Brain microvascular endothelial cell (primary cell): ENCODE measurements at regions not wholly inside any gene's neighbourhood (a gene's known extent, or its start where the extent isn't known, plus 50 kb on each side); places are given as distances from the start of the nearest gene placed in this dataset.

ENCODE experiments used
- DNase-seq: peaks from one replicate; pipeline ENCODE4 v3.0.0-alpha.2; 2020
- H3K27ac ChIP-seq: fragments of 250-450 bp; sonication (Bioruptor Pico); 2 replicates; pipeline ENCODE4 v1.5.1; 2020; ENCODE audit warnings: mild to moderate bottlenecking, moderate library complexity
- H3K27me3 ChIP-seq: fragments of 250-450 bp; sonication (Bioruptor Pico); replicated peaks from 2 replicates; pipeline ENCODE4 v1.5.1; 2020; ENCODE audit warnings: mild to moderate bottlenecking
- H3K36me3 ChIP-seq: fragments of 250-450 bp; sonication (Bioruptor Pico); replicated peaks from 2 replicates; pipeline ENCODE4 v1.5.1; 2020; ENCODE audit warnings: mild to moderate bottlenecking
- H3K4me3 ChIP-seq: 2 replicates; pipeline ENCODE4 v1.5.1; 2011; ENCODE audit warnings: low read depth, mild to moderate bottlenecking, control low read depth, low read length, moderate library complexity
- in situ Hi-C: cut with HindIII; loops from 2 replicates; pipeline ENCODE4 v1.10.0; 2017; ENCODE audit warnings: low sequenced_read_pairs, low pct_ligation_motif_present
- TF ChIP-seq, protein P1 (sequence below): IDR thresholded peaks from 2 replicates; pipeline ENCODE4 v1.5.1; 2011; ENCODE audit warnings: low read depth, mild to moderate bottlenecking, moderate library complexity, low read length, control low read depth, inconsistent platforms; ENCODE audit errors: missing control alignments

DNA sequence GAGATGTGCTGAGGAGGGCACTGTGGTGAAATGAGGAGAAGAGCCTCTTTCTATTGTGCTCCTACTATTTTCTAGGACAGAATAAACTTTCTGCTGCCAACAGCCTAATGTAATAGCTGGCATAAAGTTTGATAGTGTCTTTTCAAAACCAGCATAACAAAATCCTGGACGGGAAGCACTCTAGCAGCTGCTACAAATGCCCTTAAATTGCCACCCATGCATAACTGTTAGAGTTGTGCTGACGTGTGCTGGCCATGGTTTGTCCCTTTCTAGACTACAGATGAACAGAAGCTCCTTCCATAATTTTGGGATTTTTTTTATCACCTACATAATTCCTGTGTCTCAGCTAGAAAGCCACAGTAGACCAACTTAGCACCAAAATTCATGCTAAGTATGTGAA is 88.5 kb upstream of the DEPDC1 start:
- no peak overlapping the region for H3K27ac ChIP-seq
- TF ChIP-seq, protein P1, sequence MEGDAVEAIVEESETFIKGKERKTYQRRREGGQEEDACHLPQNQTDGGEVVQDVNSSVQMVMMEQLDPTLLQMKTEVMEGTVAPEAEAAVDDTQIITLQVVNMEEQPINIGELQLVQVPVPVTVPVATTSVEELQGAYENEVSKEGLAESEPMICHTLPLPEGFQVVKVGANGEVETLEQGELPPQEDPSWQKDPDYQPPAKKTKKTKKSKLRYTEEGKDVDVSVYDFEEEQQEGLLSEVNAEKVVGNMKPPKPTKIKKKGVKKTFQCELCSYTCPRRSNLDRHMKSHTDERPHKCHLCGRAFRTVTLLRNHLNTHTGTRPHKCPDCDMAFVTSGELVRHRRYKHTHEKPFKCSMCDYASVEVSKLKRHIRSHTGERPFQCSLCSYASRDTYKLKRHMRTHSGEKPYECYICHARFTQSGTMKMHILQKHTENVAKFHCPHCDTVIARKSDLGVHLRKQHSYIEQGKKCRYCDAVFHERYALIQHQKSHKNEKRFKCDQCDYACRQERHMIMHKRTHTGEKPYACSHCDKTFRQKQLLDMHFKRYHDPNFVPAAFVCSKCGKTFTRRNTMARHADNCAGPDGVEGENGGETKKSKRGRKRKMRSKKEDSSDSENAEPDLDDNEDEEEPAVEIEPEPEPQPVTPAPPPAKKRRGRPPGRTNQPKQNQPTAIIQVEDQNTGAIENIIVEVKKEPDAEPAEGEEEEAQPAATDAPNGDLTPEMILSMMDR, result no peak
- in situ Hi-C loops, result no loop called here
- DNase-seq, result no peak
- no peaks in the 10 kb centered on the region for H3K27me3 ChIP-seq
- H3K4me3 ChIP-seq, result no peak overlapping the region
- no peaks in the 10 kb centered on the region for H3K36me3 ChIP-seq

DNA sequence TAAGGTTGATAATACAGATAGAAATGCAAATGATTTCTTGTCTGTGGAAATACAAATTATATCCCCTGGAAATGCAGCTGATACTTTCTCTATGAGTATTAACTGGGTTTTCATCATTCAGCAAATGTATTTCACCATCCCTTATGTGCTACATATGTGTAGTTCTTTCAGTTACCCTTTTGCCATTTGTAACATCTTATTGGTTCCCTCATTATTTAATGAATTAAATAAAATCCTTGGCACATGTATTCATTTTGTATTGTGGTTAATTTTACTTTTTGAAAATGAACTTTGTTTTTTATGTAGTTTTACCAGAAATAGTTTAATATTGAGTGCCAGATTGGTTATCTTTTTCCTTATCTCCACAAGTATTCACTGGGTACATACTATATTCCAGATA is 89.9 kb upstream of the DEPDC1 start:
- Histone ChIP-seq H3K36me3 (no peaks in the 10 kb centered on the region), H3K27ac (no peak overlapping the region), H3K27me3 (no peaks in the 10 kb centered on the region), H3K4me3 (no peak overlapping the region)
- in situ Hi-C loops, result no loop called here
- TF ChIP-seq, protein P1, result no peak
- DNase-seq, result no peak

DNA sequence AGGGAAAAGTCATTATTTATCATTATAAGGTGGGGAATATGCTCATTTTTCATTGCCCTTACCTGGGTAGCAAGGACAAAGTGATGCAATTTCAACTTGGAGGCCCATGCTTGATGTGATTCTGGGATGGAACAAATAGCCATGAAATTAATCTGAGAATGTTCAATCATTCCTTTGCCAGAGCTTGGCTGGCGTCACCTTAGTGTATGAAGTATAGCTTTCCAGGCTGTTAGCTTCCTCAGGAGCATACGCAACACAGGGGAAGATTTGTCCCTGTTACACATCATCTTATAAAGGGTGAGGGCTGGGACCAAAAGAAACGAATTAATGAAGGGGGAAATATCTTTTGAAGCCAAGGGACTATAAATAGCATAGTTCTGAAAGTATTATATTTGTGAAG is 91.4 kb upstream of the DEPDC1 start:
- TF ChIP-seq, protein P1, result no peak
- Histone ChIP-seq H3K27ac (no peak overlapping the region), H3K4me3 (no peak overlapping the region), H3K27me3 (no peaks in the 10 kb centered on the region), H3K36me3 (no peaks in the 10 kb centered on the region)
- DNase-seq, result no peak
- in situ Hi-C loops, result no loop called here

DNA sequence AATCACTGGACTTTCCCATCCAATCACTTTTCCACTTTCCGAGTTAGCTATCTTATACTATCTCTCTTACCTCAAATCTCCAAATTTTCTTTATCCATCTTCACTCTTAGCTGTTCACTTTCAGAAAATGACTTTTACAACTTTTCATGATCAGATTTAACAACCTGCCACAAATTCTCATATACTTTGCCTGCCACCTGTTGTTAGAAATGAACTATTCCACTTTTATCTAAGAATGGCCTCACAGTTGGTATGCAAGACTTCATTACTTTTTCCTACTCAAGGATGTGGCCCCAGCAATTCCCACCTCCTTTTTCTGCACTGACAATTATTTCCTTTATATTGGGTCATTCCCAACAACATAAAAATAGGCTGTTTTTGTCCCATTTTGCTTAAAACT is 93.6 kb upstream of the DEPDC1 start:
- no peak overlapping the region for H3K27ac ChIP-seq
- no peak for DNase-seq
- in situ Hi-C loops, result no loop called here
- no peak overlapping the region for H3K4me3 ChIP-seq
- TF ChIP-seq, protein P1, result no peak
- H3K27me3 ChIP-seq, result no peaks in the 10 kb centered on the region
- H3K36me3 ChIP-seq, result no peaks in the 10 kb centered on the region

DNA sequence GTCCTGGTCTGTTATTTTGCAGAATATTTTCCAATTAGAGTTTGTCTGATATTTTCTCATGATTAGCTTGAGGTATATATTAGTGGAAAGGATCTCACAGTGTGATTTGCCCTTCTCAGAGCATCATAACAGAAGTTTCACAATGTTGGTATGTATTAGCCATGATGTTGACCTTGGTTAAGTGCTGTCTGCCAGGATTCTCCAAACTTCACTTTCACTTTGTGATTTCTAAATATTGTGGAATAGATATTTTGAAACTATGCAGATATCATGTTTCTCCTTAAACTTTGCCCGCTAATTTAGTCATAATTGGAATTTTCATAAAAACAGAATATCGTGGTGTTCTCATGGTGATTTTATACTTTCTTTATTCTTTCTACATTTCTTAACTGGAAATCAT is 98.0 kb upstream of the DEPDC1 start:
- in situ Hi-C loops, result no loop called here
- Histone ChIP-seq H3K36me3 (no peaks in the 10 kb centered on the region), H3K27me3 (no peaks in the 10 kb centered on the region), H3K4me3 (no peak overlapping the region), H3K27ac (no peak overlapping the region)
- no peak for DNase-seq
- TF ChIP-seq, protein P1, result no peak

DNA sequence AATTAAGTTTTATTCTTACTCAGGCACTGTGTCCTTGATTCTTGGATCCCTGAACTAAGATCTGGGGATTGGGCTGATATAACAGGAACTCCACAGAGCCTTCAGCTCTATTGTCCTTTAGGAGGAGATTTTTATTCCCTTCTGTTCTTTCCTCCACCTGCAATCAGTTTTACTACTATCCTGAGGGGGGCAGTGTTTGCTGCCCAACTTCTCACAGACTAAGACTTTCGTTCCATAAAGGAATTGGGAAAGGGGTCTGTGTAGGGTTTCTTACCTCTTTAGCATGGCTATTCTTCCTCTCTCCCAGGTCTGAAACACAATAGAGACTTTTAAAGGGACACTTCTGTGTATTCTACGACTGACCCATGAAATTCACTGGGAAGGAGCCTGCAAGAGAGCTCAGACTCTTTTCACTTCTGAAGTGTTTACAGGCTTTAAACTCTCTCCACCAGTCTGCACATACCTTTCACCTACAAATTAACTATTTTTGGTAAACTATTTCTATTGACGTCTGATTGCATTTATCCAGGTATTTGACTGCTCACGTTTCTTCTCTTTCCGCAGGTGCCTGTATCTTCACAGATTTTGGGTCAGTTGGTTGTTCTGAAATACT is 103.3 kb upstream of the DEPDC1 start:
- H3K36me3 ChIP-seq, result no peaks in the 10 kb centered on the region
- no peak overlapping the region for H3K27ac ChIP-seq
- no peak overlapping the region for H3K4me3 ChIP-seq
- no peaks in the 10 kb centered on the region for H3K27me3 ChIP-seq
- TF ChIP-seq, protein P1, result peak; percentile 79
- DNase-seq, result no peak
- in situ Hi-C loops, result no loop called here
